Trophoblast cell (in vitro differentiated cells and primary cell): ENCODE measurements at regions not wholly inside any gene's neighbourhood (a gene's known extent, or its start where the extent isn't known, plus 50 kb on each side); places are given as distances from the start of the nearest gene placed in this dataset.

ENCODE experiments used
- DNase-seq, 2 donors: peaks; one replicate each; pipeline ENCODE4 v3.0.0-alpha.2; 2016
- H2AFZ ChIP-seq: 2 replicates; pipeline ENCODE4 v1.6.1; 2013; ENCODE audit warnings: low read length, moderate library complexity, mild to moderate bottlenecking; ENCODE audit not compliant: insufficient read depth, poor library complexity
- H2AK5ac ChIP-seq: 2 replicates; pipeline ENCODE4 v1.6.1; 2013; ENCODE audit warnings: mild to moderate bottlenecking, low read length
- H2BK120ac ChIP-seq: 2 replicates; pipeline ENCODE4 v1.6.1; 2013; ENCODE audit warnings: low read length, mild to moderate bottlenecking, moderate library complexity; ENCODE audit not compliant: insufficient read depth, poor library complexity
- H2BK12ac ChIP-seq: 2 replicates; pipeline ENCODE4 v1.6.1; 2013; ENCODE audit warnings: mild to moderate bottlenecking, low read length, moderate library complexity
- H2BK5ac ChIP-seq: 2 replicates; pipeline ENCODE4 v1.6.1; 2013; ENCODE audit warnings: low read length, low read depth, moderate library complexity, mild to moderate bottlenecking; ENCODE audit not compliant: poor library complexity
- H3K14ac ChIP-seq: 2 replicates; pipeline ENCODE4 v1.6.1; 2013; ENCODE audit warnings: mild to moderate bottlenecking, low read length
- H3K18ac ChIP-seq: 2 replicates; pipeline ENCODE4 v1.6.1; 2013; ENCODE audit warnings: mild to moderate bottlenecking, low read length
- H3K23ac ChIP-seq: 2 replicates; pipeline ENCODE4 v1.6.1; 2013; ENCODE audit warnings: low read length
- H3K27ac ChIP-seq: 2 replicates; pipeline ENCODE4 v1.5.1; 2013; ENCODE audit warnings: low read depth, mild to moderate bottlenecking, inconsistent platforms, low read length, moderate library complexity
- H3K27me3 ChIP-seq: 2 replicates; pipeline ENCODE4 v1.6.1; 2013; ENCODE audit warnings: inconsistent platforms, mild to moderate bottlenecking, low read length, moderate library complexity; ENCODE audit not compliant: insufficient read depth
- H3K36me3 ChIP-seq, 2 experiments: 1 replicate in 1 of 2; 2 replicates in 1 of 2; pipeline ENCODE4 v1.6.1; 2013; ENCODE audit warnings: low read length in 2 of 2, mild to moderate bottlenecking in 2 of 2, moderate library complexity in 1 of 2; ENCODE audit not compliant: insufficient read depth in 2 of 2, control insufficient read depth in 1 of 2
- H3K4ac ChIP-seq: 2 replicates; pipeline ENCODE4 v1.6.1; 2013; ENCODE audit warnings: low read depth, mild to moderate bottlenecking, low read length, moderate library complexity
- H3K4me1 ChIP-seq, 2 experiments: 1 replicate in 1 of 2; 2 replicates in 1 of 2; pipeline ENCODE4 v1.6.1; 2013; ENCODE audit warnings: low read length in 2 of 2, mild to moderate bottlenecking in 2 of 2, moderate library complexity in 1 of 2; ENCODE audit not compliant: insufficient read depth in 2 of 2, control insufficient read depth in 1 of 2
- H3K4me2 ChIP-seq: 2 replicates; pipeline ENCODE4 v1.6.1; 2013; ENCODE audit warnings: inconsistent platforms, mild to moderate bottlenecking, low read length, moderate library complexity
- H3K4me3 ChIP-seq: 2 replicates; pipeline ENCODE4 v1.5.1; 2013; ENCODE audit warnings: mild to moderate bottlenecking, low read depth, low read length, inconsistent platforms
- H3K79me1 ChIP-seq: one replicate; pipeline ENCODE4 v1.6.1; 2013; ENCODE audit warnings: low read length
- H3K79me2 ChIP-seq: 2 replicates; pipeline ENCODE4 v1.6.1; 2013; ENCODE audit warnings: low read length, mild to moderate bottlenecking; ENCODE audit not compliant: control insufficient read depth, insufficient read depth, poor library complexity
- H3K9ac ChIP-seq: 2 replicates; pipeline ENCODE4 v1.6.1; 2013; ENCODE audit warnings: mild to moderate bottlenecking, low read length
- H3K9me3 ChIP-seq: 2 replicates; pipeline ENCODE4 v1.6.1; 2013; ENCODE audit warnings: low read depth, mild to moderate bottlenecking, control low read depth, inconsistent platforms, low read length; ENCODE audit not compliant: insufficient read depth
- H4K12ac ChIP-seq: 2 replicates; pipeline ENCODE4 v1.6.1; 2013; ENCODE audit warnings: low read depth, mild to moderate bottlenecking, low read length, moderate library complexity
- H4K8ac ChIP-seq: 2 replicates; pipeline ENCODE4 v1.6.1; 2013; ENCODE audit warnings: low read depth, mild to moderate bottlenecking, low read length, moderate library complexity
- H4K91ac ChIP-seq: one replicate; pipeline ENCODE4 v1.6.1; 2013; ENCODE audit warnings: low read depth, mild to moderate bottlenecking, low read length, moderate library complexity
- WGBS: extraction: QIAGEN DNeasy Blood & Tissue Kit; methylation state at CpG from one replicate; pipeline ENCODE4 v1.1.7; 2013; ENCODE audit warnings: missing lambda C conversion rate; ENCODE audit not compliant: insufficient read length, insufficient coverage; ENCODE audit errors: extremely low coverage; 5-methylcytosine and 5-hydroxymethylcytosine counted together

GRCh38 chr2:108111936-108112335 is 125.6 kb downstream of the SLC5A7 start:
- no peak overlapping the region for H4K12ac ChIP-seq
- H2BK5ac ChIP-seq, result no peak overlapping the region
- no peak overlapping the region for H2BK120ac ChIP-seq
- H3K9ac ChIP-seq, result no peak overlapping the region
- H3K4ac ChIP-seq, result no peak overlapping the region
- H3K4me3 ChIP-seq, result no peak overlapping the region
- H3K9me3 ChIP-seq, result no peaks in the 10 kb centered on the region
- peaks cover 6 to 11% of the 10 kb centered on the region in 2 experiments for H3K4me1 ChIP-seq
- H3K79me2 ChIP-seq, result no peaks in the 10 kb centered on the region
- no peak overlapping the region for H3K23ac ChIP-seq
- no peak overlapping the region for H3K4me2 ChIP-seq
- H4K8ac ChIP-seq, result no peak overlapping the region
- no peak overlapping the region for H4K91ac ChIP-seq
- no peak overlapping the region for H2AFZ ChIP-seq
- H2BK12ac ChIP-seq, result no peak overlapping the region
- no peak for DNase-seq
- WGBS, result no CpG with 5 or more reads among the region's 2 CpGs
- no peak overlapping the region for H3K18ac ChIP-seq
- H3K36me3 ChIP-seq, result no peaks in the 10 kb centered on the region
- H3K79me1 ChIP-seq, result peaks cover 19% of the 10 kb centered on the region
- H3K27me3 ChIP-seq, result no peaks in the 10 kb centered on the region
- no peak overlapping the region for H3K14ac ChIP-seq
- no peak overlapping the region for H3K27ac ChIP-seq
- H2AK5ac ChIP-seq, result no peak overlapping the region

DNA sequence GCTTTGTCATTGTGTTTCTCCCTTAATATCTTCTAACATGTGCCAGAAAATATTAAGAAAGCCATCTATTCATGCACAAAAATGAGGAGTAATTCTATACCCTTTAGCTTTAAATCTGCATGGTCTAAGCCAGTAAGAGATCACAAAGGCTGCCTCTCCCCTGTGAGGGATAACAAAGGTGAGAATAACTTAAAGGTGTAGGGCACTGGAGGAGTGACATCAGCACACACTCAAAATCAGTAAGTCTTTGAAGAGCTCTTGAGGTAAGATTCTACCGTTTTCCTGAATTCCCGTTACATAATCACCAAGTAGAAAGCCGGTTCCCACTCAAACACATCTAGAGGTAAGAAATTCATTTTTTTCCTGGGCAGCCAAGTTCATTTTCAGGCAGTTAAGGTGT is 123.9 kb upstream of the SULT1C3 start:
- no peak for DNase-seq
- H3K23ac ChIP-seq, result no peak overlapping the region
- no peaks in the 10 kb centered on the region for H3K36me3 ChIP-seq
- H3K79me2 ChIP-seq, result no peaks in the 10 kb centered on the region
- H3K4me1 ChIP-seq, result peaks cover 6 to 11% of the 10 kb centered on the region in 2 experiments
- no peak overlapping the region for H3K4me2 ChIP-seq
- no peak overlapping the region for H3K9ac ChIP-seq
- H3K27me3 ChIP-seq, result no peaks in the 10 kb centered on the region
- no peak overlapping the region for H3K18ac ChIP-seq
- H3K4me3 ChIP-seq, result no peak overlapping the region
- H2BK120ac ChIP-seq, result peak overlapping the region; percentile 4
- peak overlapping the region; percentile 24 for H4K91ac ChIP-seq
- peaks cover 23% of the 10 kb centered on the region for H3K79me1 ChIP-seq
- peak overlapping the region; percentile 39 for H2BK5ac ChIP-seq
- H2AFZ ChIP-seq, result no peak overlapping the region
- H3K14ac ChIP-seq, result no peak overlapping the region
- no peaks in the 10 kb centered on the region for H3K9me3 ChIP-seq
- no CpG with 5 or more reads among the region's 3 CpGs for WGBS
- H4K8ac ChIP-seq, result no peak overlapping the region
- no peak overlapping the region for H2BK12ac ChIP-seq
- no peak overlapping the region for H2AK5ac ChIP-seq
- H3K27ac ChIP-seq, result peak overlapping the region; percentile 39
- H4K12ac ChIP-seq, result no peak overlapping the region
- no peak overlapping the region for H3K4ac ChIP-seq

DNA sequence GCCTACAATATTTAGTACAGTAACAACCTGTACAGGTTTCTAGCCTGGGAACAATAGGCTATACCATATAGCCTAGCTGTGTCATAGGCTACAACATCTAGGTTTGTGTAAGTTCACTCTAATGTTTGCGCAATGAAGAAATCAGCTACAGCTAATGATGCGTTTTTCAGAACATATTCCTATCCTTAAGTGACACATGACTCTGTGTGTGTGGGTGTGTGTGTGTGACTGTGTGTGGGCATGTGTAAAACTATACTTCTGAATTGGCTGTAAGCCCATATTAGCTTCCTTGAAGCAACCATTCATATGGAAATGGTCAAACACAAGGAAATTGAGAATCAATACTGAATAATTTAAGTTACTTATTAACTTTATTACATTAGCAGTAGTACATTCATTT is 120.8 kb upstream of the SULT1C3 start:
- H3K9me3 ChIP-seq, result no peaks in the 10 kb centered on the region
- no peak overlapping the region for H3K27ac ChIP-seq
- no peak overlapping the region for H3K14ac ChIP-seq
- no peak overlapping the region for H2AFZ ChIP-seq
- peaks cover 9% of the 10 kb centered on the region for H3K79me1 ChIP-seq
- H2BK5ac ChIP-seq, result no peak overlapping the region
- H4K12ac ChIP-seq, result no peak overlapping the region
- no peaks in the 10 kb centered on the region for H3K79me2 ChIP-seq
- H2AK5ac ChIP-seq, result no peak overlapping the region
- H3K4me3 ChIP-seq, result no peak overlapping the region
- H2BK12ac ChIP-seq, result no peak overlapping the region
- H3K9ac ChIP-seq, result no peak overlapping the region
- peak overlapping the region; percentile 1 for H2BK120ac ChIP-seq
- H3K4ac ChIP-seq, result no peak overlapping the region
- H4K91ac ChIP-seq, result no peak overlapping the region
- no peaks in the 10 kb centered on the region for H3K36me3 ChIP-seq
- WGBS, result no CpG with 5 or more reads among the region's 2 CpGs
- DNase-seq, result no peak
- no peak overlapping the region for H3K23ac ChIP-seq
- H3K27me3 ChIP-seq, result no peaks in the 10 kb centered on the region
- peaks cover 1 to 4% of the 10 kb centered on the region in 2 experiments for H3K4me1 ChIP-seq
- H3K4me2 ChIP-seq, result no peak overlapping the region
- H3K18ac ChIP-seq, result no peak overlapping the region
- H4K8ac ChIP-seq, result no peak overlapping the region

DNA sequence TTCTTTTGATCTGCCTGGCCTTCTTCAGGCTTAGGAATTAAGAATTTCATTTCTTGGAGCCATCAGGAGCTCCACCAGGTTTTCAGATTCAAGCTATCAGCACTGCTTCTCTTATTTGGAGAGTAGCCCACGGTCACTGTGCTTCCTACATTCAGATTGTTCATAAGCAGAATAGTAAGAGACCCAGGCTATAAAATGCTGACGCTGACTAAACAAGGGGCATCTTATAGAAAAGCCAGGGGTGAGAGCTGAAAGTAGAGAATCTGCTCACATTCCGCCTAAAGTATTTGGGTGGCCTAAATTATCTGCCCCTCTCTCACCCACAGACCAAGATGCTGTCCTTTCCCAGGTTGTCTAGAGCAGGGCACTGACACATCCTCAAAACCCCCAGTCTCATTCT is 120.3 kb upstream of the SULT1C3 start:
- Histone ChIP-seq H3K27me3 (no peaks in the 10 kb centered on the region), H4K12ac (no peak overlapping the region), H3K79me2 (no peaks in the 10 kb centered on the region), H2BK5ac (no peak overlapping the region), H2AFZ (no peak overlapping the region), H3K79me1 (peaks cover 7% of the 10 kb centered on the region), H4K8ac (no peak overlapping the region), H3K27ac (no peak overlapping the region), H3K14ac (no peak overlapping the region), H3K4ac (no peak overlapping the region), H3K9ac (no peak overlapping the region), H3K9me3 (no peaks in the 10 kb centered on the region), H3K4me2 (no peak overlapping the region), H2AK5ac (no peak overlapping the region), H2BK12ac (no peak overlapping the region), H3K23ac (no peak overlapping the region), H4K91ac (no peak overlapping the region), H2BK120ac (no peak overlapping the region), H3K4me1 (peaks cover 0 to 2% of the 10 kb centered on the region in 2 experiments), H3K36me3 (no peaks in the 10 kb centered on the region), H3K4me3 (no peak overlapping the region), H3K18ac (no peak overlapping the region)
- no peak for DNase-seq
- WGBS, result no CpG with 5 or more reads among the region's 3 CpGs
